ENCODE measurements at regions not wholly inside any gene's neighbourhood (a gene's known extent, or its start where the extent isn't known, plus 50 kb on each side); places are given as distances from the start of the nearest gene placed in this dataset.

DNA sequence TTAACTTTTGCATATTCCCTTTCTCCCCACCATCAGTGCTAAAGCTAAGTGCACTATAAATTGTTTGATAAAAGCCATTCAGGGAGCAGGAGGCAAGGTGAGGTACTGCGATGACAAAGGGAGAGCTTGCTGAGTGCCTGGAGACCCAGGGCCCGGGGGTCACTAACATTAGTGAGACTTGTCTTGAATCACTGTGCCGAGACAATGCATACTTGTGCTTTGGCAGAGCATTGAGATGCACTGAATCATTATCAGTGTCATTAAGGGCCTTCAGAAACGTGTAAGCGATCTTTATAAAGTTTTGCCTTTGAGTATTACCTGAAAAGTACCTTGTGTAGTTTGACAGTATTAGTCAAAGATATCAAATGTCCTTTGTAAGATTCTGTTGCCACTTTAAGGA, 447.5 kb downstream of the PCNX1 start:
- peak; percentile 21; the same call in 1 of the 2 replicates for ATAC-seq
- BruUV-seq (replicated peaks), result no TSS peak
- Histone ChIP-seq H4K20me1 (ENCODE audit: low read length) (0 out of 2 replicates have a peak, but pooled peaks cover 9% of the 10 kb centered on the region), H3K9me2 (replicated peaks; ENCODE audit: low read length) (no peaks in the 10 kb centered on the region), H3K4me1 (ENCODE audit: insufficient read depth, low read length) (peaks cover 22% of the 10 kb centered on the region), H3K4me3 (ENCODE audit: low read length) (no peak overlapping the region), H3K4me2 (ENCODE audit: low read length) (no peak overlapping the region), H2AFZ (ENCODE audit: low read length) (no peak overlapping the region), H3K27ac (ENCODE audit: low read length) (no peak overlapping the region), H3K9ac (ENCODE audit: low read length) (no peak overlapping the region), H3K27me3 (ENCODE audit: low read length) (no peaks in the 10 kb centered on the region), H3K9me3 (ENCODE audit: low read length) (no peaks in the 10 kb centered on the region), H3F3A (ENCODE audit: low read length, unreplicated experiment) (no peaks in the 10 kb centered on the region), H3K79me2 (ENCODE audit: low read length) (peaks cover 98% of the 10 kb centered on the region), H3K36me3 (ENCODE audit: low read depth, low read length) (peaks cover 24% of the 10 kb centered on the region)
- peak; percentile 25 for DNase-seq
- TF ChIP-seq EZH2phosphoT487 (IDR thresholded peaks at IDR 0.05; ENCODE audit: borderline replicate concordance, low read length) (no peak), EZH2 (IDR thresholded peaks at IDR 0.05; ENCODE audit: low read length, unreplicated experiment) (no peak)
- TF ChIP-seq, protein P1, sequence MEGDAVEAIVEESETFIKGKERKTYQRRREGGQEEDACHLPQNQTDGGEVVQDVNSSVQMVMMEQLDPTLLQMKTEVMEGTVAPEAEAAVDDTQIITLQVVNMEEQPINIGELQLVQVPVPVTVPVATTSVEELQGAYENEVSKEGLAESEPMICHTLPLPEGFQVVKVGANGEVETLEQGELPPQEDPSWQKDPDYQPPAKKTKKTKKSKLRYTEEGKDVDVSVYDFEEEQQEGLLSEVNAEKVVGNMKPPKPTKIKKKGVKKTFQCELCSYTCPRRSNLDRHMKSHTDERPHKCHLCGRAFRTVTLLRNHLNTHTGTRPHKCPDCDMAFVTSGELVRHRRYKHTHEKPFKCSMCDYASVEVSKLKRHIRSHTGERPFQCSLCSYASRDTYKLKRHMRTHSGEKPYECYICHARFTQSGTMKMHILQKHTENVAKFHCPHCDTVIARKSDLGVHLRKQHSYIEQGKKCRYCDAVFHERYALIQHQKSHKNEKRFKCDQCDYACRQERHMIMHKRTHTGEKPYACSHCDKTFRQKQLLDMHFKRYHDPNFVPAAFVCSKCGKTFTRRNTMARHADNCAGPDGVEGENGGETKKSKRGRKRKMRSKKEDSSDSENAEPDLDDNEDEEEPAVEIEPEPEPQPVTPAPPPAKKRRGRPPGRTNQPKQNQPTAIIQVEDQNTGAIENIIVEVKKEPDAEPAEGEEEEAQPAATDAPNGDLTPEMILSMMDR (conservative IDR thresholded peaks at IDR 0.05; ENCODE audit: low read depth, low read length), result no peak
- POLR2A ChIA-PET (ENCODE audit: unreplicated experiment), result interaction anchor here (0.7 kb wide), 1 partner anchor 44 kb away, joined by 4 read pairs; no protein-coding TSS in a partner anchor
- intact Hi-C loops (cut with micrococcal nuclease), result no loop called here
- CTCF ChIA-PET, result no interaction called here

DNA sequence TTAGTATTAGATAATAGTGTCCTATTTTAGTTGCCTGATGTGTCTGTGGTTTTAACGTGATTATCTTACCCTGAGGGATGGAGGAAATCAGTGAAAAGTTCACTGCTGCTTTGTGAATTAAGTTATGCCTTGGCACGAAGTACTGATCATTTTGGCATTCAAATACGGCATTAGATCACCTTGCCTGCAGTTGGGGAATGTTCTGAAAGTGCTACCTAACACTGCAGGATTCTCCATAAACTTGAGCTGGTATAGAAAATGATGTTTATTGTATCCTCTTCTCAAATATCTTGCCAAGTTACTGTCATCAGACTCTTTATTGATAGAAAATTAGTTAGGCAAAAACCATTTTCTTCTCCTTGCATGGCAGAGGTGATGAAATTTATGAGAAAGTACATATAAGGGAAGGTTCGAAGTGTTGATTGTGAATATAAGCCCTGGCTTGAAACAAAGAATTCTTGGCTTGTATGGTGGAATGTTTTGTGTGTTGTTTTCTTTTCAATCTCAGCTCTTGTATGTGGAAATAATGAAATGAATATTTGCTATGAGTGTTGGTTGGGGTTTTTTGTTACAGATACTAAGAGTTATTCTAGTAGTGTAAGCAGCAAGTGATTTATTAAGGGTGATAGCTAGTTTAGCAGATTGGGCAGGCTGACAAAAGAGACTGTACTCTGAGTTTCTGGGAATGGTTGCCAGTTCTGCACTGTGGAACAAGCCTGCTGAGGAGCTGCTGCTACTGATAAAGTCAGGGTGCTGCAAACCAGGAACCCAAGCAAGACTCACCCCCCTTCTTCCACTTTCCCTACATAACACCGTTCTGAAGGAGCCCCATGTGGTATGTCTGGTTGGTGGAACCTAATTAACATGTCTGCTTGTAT, 448.3 kb downstream of the PCNX1 start:
- Histone ChIP-seq H3F3A (ENCODE audit: low read length, unreplicated experiment) (no peaks in the 10 kb centered on the region), H3K9me3 (ENCODE audit: low read length) (no peaks in the 10 kb centered on the region), H3K36me3 (ENCODE audit: low read depth, low read length) (peaks cover 24% of the 10 kb centered on the region), H3K27ac (ENCODE audit: low read length) (no peak overlapping the region), H2AFZ (ENCODE audit: low read length) (no peak overlapping the region), H3K79me2 (ENCODE audit: low read length) (peaks cover 98% of the 10 kb centered on the region), H3K4me3 (ENCODE audit: low read length) (no peak overlapping the region), H3K4me1 (ENCODE audit: insufficient read depth, low read length) (peaks cover 20% of the 10 kb centered on the region), H3K4me2 (ENCODE audit: low read length) (no peak overlapping the region), H3K27me3 (ENCODE audit: low read length) (no peaks in the 10 kb centered on the region), H4K20me1 (ENCODE audit: low read length) (peaks cover 13% of the 10 kb centered on the region; the same call in 1 of the 2 replicates), H3K9me2 (replicated peaks; ENCODE audit: low read length) (no peaks in the 10 kb centered on the region), H3K9ac (ENCODE audit: low read length) (no peak overlapping the region)
- BruUV-seq (replicated peaks), result no TSS peak
- DNase-seq (no peak), ATAC-seq (peak; percentile 16)
- ChIA-PET POLR2A (ENCODE audit: unreplicated experiment) (interaction anchor here (0.5 kb wide), 1 partner anchor 46 kb away, joined by 3 read pairs; no protein-coding TSS in a partner anchor), CTCF (no interaction called here)
- intact Hi-C loops (cut with micrococcal nuclease), result no loop called here
- TF ChIP-seq, protein P1 (conservative IDR thresholded peaks at IDR 0.05; ENCODE audit: low read depth, low read length), result no peak
- no peak for TF ChIP-seq EZH2phosphoT487 (IDR thresholded peaks at IDR 0.05; ENCODE audit: borderline replicate concordance, low read length)
- no peak for TF ChIP-seq EZH2 (IDR thresholded peaks at IDR 0.05; ENCODE audit: low read length, unreplicated experiment)
